ENCODE measurements at regions not wholly inside any gene's neighbourhood (a gene's known extent, or its start where the extent isn't known, plus 50 kb on each side); places are given as distances from the start of the nearest gene placed in this dataset.

GRCh38 chr2:175745911-175746310 is 256.2 kb downstream of the LNPK start:
- TF ChIP-seq, protein P1, sequence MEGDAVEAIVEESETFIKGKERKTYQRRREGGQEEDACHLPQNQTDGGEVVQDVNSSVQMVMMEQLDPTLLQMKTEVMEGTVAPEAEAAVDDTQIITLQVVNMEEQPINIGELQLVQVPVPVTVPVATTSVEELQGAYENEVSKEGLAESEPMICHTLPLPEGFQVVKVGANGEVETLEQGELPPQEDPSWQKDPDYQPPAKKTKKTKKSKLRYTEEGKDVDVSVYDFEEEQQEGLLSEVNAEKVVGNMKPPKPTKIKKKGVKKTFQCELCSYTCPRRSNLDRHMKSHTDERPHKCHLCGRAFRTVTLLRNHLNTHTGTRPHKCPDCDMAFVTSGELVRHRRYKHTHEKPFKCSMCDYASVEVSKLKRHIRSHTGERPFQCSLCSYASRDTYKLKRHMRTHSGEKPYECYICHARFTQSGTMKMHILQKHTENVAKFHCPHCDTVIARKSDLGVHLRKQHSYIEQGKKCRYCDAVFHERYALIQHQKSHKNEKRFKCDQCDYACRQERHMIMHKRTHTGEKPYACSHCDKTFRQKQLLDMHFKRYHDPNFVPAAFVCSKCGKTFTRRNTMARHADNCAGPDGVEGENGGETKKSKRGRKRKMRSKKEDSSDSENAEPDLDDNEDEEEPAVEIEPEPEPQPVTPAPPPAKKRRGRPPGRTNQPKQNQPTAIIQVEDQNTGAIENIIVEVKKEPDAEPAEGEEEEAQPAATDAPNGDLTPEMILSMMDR (conservative IDR thresholded peaks at IDR 0.05; ENCODE audit: low read depth, low read length): no peak
- no peak for TF ChIP-seq EZH2 (IDR thresholded peaks at IDR 0.05; ENCODE audit: borderline replicate concordance, low read depth, low read length, poor library complexity, severe bottlenecking)

All from A673 (cell line).